ENCODE measurements at regions not wholly inside any gene's neighbourhood (a gene's known extent, or its start where the extent isn't known, plus 50 kb on each side); places are given as distances from the start of the nearest gene placed in this dataset.
"Not testable (repeated sequence)": the region's sequence is repeated elsewhere in the genome, so short reads cannot be mapped to it uniquely, and the experiment has no call there.

GRCh38 chr20:19114410-19114809, 98.0 kb upstream of the SLC24A3 start:
- no peak for DNase-seq (ENCODE audit: low read depth, low spot score)

GRCh38 chr20:19115581-19115980, 96.9 kb upstream of the SLC24A3 start:
- no peak for DNase-seq (ENCODE audit: low read depth, low spot score)

- DNase-seq (ENCODE audit: low read depth, low spot score) = no peak
Measured at GRCh38 chr20:19120011-19120410, 92.4 kb upstream of the SLC24A3 start.

GRCh38 chr20:19120569-19120968, 91.9 kb upstream of the SLC24A3 start:
- no peak for DNase-seq (ENCODE audit: low read depth, low spot score)

- no peak for DNase-seq (ENCODE audit: low read depth, low spot score)
Measured at GRCh38 chr20:19121463-19121862, 91.0 kb upstream of the SLC24A3 start.

GRCh38 chr20:19121916-19122315, 90.5 kb upstream of the SLC24A3 start:
- no peak for DNase-seq (ENCODE audit: low read depth, low spot score)

GRCh38 chr20:19122395-19122794, 90.0 kb upstream of the SLC24A3 start:
- no peak for DNase-seq (ENCODE audit: low read depth, low spot score)

- DNase-seq (ENCODE audit: low read depth, low spot score) = no peak
Measured at GRCh38 chr20:19125508-19125907, 86.9 kb upstream of the SLC24A3 start.

- DNase-seq (ENCODE audit: low read depth, low spot score) = no peak
Measured at GRCh38 chr20:19129306-19129705, 83.1 kb upstream of the SLC24A3 start.

- no peak for DNase-seq (ENCODE audit: low read depth, low spot score)
Measured at GRCh38 chr20:19129976-19130612, 82.3 kb upstream of the SLC24A3 start.

- DNase-seq (ENCODE audit: low read depth, low spot score) = no peak
Measured at GRCh38 chr20:19130613-19130984, 81.8 kb upstream of the SLC24A3 start.

- DNase-seq (ENCODE audit: low read depth, low spot score) = peak; percentile 0
Measured at GRCh38 chr20:19137641-19138040, 74.8 kb upstream of the SLC24A3 start.

- DNase-seq (ENCODE audit: low read depth, low spot score) = no peak
Measured at GRCh38 chr20:19138758-19139157, 73.7 kb upstream of the SLC24A3 start.

- DNase-seq (ENCODE audit: low read depth, low spot score) = not testable (repeated sequence)
Measured at GRCh38 chr20:19139584-19139983, 72.9 kb upstream of the SLC24A3 start.

GRCh38 chr20:19141998-19142397, 70.4 kb upstream of the SLC24A3 start:
- DNase-seq (ENCODE audit: low read depth, low spot score) = no peak

GRCh38 chr20:19143890-19144289, 68.6 kb upstream of the SLC24A3 start:
- no peak for DNase-seq (ENCODE audit: low read depth, low spot score)

GRCh38 chr20:19161336-19161735, 51.1 kb upstream of the SLC24A3 start:
- no peak for DNase-seq (ENCODE audit: low read depth, low spot score)

All from astrocyte of the hippocampus (primary cell).